Upper lobe of left lung (tissue), 4 donors: ENCODE measurements at regions not wholly inside any gene's neighbourhood (a gene's known extent, or its start where the extent isn't known, plus 50 kb on each side); places are given as distances from the start of the nearest gene placed in this dataset.

Source experiments
- CTCF ChIP-seq, 6 experiments: fragments of 450-650 bp in 4 of 6; fragments of 200-600 bp in 2 of 6; sonication (generic) in 2 of 6; IDR thresholded peaks; one replicate each; pipeline ENCODE4 v1.5.1; 2016 to 2019; ENCODE audit warnings: antibody characterized with exemption in 6 of 6
- EP300 ChIP-seq, 4 donors: sonication (generic); formaldehyde crosslinking; IDR thresholded peaks; one replicate each; pipeline ENCODE4 v1.5.1; 2017; ENCODE audit warnings: antibody characterized with exemption in 4 of 4, control low read depth in 2 of 4
- POLR2A ChIP-seq, 4 donors: fragments of 450-650 bp; IDR thresholded peaks; one replicate each; pipeline ENCODE4 v1.5.1; 2016 to 2017; ENCODE audit warnings: antibody characterized with exemption in 4 of 4, mild to moderate bottlenecking in 2 of 4
- POLR2AphosphoS5 ChIP-seq, 2 donors: sonication (generic); formaldehyde crosslinking; IDR thresholded peaks; one replicate each; pipeline ENCODE4 v1.5.1; 2017; ENCODE audit warnings: antibody characterized with exemption in 2 of 2

GRCh38 chr20:41697861-41698559 lies 79.8 kb upstream of the CHD6 start:
- TF ChIP-seq CTCF (IDR thresholded peaks at IDR 0.05) (peak in 5 of 6 experiments; percentile 51 to 73 (median 56)), EP300 (IDR thresholded peaks at IDR 0.05) (no peak), POLR2AphosphoS5 (IDR thresholded peaks at IDR 0.05) (no peak), POLR2A (IDR thresholded peaks at IDR 0.05) (no peak)
